ENCODE measurements at regions not wholly inside any gene's neighbourhood (a gene's known extent, or its start where the extent isn't known, plus 50 kb on each side); places are given as distances from the start of the nearest gene placed in this dataset.
"Not testable (repeated sequence)": the region's sequence is repeated elsewhere in the genome, so short reads cannot be mapped to it uniquely, and the experiment has no call there.

DNA sequence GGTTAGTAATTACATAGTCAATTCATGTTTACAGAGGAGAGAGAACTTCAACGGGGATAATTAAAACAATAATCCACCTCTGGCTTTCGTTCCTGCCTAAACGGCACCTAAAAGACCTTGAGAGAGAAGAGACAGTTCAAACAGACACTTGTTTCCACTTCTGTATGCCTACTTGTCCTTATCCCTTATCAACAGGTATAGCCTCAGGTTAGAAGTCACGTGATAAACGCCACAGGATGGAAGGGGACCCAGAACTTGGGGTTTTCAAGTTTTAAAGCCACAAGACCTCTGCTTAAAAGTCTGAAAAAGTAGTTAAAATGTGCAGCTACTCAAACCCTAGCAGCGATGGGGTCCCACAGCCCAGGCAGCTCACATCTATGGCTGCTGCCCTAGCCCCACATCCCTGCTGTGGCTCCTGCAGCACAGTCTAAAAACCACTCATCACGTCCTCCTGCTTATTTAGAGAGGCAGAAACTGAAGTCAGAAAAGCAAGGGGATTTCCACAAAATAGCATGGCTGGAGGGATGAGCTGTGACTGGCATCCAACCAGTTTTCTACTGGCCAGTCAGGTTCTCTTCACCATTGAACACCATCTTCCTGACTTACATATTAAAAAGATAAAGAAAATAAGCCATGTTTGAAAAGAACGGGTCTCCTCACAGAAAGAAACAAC lies 51.2 kb upstream of the SEC16B start:
- DNase-seq (ENCODE audit: low spot score in 2 of 2): no peak
- Mint-ChIP-seq H3K9me3 (peaks cover 15% of the 10 kb centered on the region), H3K4me1 (no peaks in the 10 kb centered on the region), H3K4me3 (no peak overlapping the region), H3K27ac (no peak overlapping the region), H3K36me3 (no peaks in the 10 kb centered on the region)
- ATAC-seq: no peak

DNA sequence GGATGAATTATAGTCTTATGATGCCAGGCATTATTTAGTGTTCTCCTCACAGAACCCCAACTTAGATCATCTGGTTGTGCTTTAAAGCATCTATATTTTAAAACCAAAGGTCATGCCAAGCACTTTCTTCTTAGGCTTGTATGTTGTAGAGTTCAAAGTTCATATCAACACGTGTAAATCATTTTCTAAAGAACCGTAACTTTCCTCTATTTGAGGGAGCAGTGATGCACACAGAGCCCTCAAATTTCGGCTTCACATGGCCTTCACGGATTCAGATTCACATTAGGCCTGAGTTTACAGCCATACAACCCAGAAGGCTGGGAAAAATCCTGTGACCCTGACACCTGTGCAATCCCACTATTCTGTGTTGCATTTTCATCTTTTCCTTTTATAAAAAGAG lies 52.1 kb upstream of the SEC16B start:
- Mint-ChIP-seq H3K9me3 (peaks cover 12% of the 10 kb centered on the region), H3K27ac (no peak overlapping the region), H3K4me1 (no peaks in the 10 kb centered on the region), H3K36me3 (no peaks in the 10 kb centered on the region), H3K4me3 (no peak overlapping the region)
- ATAC-seq: no peak
- DNase-seq (ENCODE audit: low spot score in 2 of 2): no peak

DNA sequence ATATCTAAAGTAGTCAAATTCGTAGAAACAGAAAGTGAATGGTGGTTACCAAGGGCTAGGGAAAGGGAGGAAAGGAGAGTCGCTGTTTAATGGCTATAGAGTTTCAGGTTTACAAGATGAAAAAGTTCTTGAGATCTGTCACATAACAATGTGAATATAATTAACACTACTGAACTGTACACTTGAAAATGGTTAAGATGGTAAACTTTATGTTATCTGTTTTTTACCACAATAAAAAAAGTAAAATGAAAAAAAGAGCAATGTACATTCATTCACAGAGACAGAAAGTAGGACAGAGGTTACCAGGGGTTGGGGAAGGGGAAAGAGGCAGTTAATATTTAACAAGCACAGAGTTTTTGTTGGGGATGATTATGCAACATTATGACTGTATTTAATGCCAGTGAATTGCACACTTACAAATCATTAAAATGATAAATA lies 53.3 kb upstream of the SEC16B start:
- ATAC-seq (no peak), DNase-seq (ENCODE audit: low spot score in 2 of 2) (no peak)
- Mint-ChIP-seq H3K9me3 (peaks cover 10% of the 10 kb centered on the region), H3K4me1 (no peaks in the 10 kb centered on the region), H3K4me3 (no peak overlapping the region), H3K36me3 (no peaks in the 10 kb centered on the region), H3K27ac (no peak overlapping the region)

GRCh38 chr1:178024504-178024903 lies 54.6 kb upstream of the SEC16B start:
- ATAC-seq (no peak), DNase-seq (ENCODE audit: low spot score in 2 of 2) (no peak)
- no peaks in the 10 kb centered on the region for H3K36me3 Mint-ChIP-seq
- no peak overlapping the region for H3K4me3 Mint-ChIP-seq
- peaks cover 10% of the 10 kb centered on the region for H3K9me3 Mint-ChIP-seq
- no peaks in the 10 kb centered on the region for H3K4me1 Mint-ChIP-seq
- no peak overlapping the region for H3K27ac Mint-ChIP-seq

- Mint-ChIP-seq H3K9me3 (peaks cover 14% of the 10 kb centered on the region), H3K4me1 (no peaks in the 10 kb centered on the region), H3K36me3 (no peaks in the 10 kb centered on the region), H3K4me3 (no peak overlapping the region), H3K27ac (no peak overlapping the region)
- ATAC-seq (no peak), DNase-seq (ENCODE audit: low spot score in 2 of 2) (no peak)
These were observed 55.9 kb upstream of the SEC16B start for GRCh38 chr1:178025613-178026356.

DNA sequence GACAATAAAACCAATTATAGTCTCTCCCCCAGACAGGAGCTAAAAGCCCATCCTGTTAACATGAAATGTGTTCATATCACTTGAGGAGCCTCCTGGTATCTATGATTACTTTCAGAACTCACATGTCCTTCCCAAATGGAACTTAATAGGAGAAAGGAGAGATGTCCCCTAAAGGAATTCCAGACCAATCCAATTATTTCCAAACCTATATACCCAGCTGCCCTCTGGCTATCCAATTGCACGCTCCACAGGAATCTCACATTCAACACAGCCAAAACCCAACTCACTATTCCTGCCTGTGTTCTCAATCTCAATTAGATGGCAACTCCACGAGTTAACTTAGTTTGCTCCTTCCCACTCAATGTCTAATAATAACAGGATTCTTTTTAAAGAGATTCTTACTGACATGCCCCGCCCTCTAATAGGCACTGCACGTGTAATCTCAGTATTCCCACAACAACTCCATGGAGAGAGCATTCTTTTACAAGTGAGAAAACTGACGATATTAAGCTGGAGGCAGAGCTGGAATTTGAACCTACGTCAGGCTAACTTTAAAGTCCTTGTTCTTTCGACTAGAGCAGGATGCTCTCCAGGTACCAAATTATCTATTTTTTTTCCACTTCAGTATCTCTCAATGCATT lies 59.1 kb upstream of the SEC16B start:
- ATAC-seq (no peak), DNase-seq (ENCODE audit: low spot score in 2 of 2) (no peak)
- Mint-ChIP-seq H3K4me1 (no peaks in the 10 kb centered on the region), H3K4me3 (no peak overlapping the region), H3K27ac (no peak overlapping the region), H3K9me3 (peaks cover 6% of the 10 kb centered on the region), H3K36me3 (no peaks in the 10 kb centered on the region)

- Mint-ChIP-seq H3K4me1 (no peaks in the 10 kb centered on the region), H3K4me3 (no peak overlapping the region), H3K9me3 (peaks cover 6% of the 10 kb centered on the region), H3K36me3 (no peaks in the 10 kb centered on the region), H3K27ac (no peak overlapping the region)
- no peak for DNase-seq (ENCODE audit: low spot score in 2 of 2)
- no peak for ATAC-seq
These were observed 60.6 kb upstream of the SEC16B start for GRCh38 chr1:178030467-178030866.

- ATAC-seq (no peak), DNase-seq (ENCODE audit: low spot score in 2 of 2) (peak in 1 of 2 donors; percentile 49)
- Mint-ChIP-seq H3K27ac (no peak overlapping the region), H3K4me1 (no peaks in the 10 kb centered on the region), H3K9me3 (peaks cover 6% of the 10 kb centered on the region), H3K4me3 (no peak overlapping the region), H3K36me3 (no peaks in the 10 kb centered on the region)
These were observed 62.0 kb upstream of the RASAL2 start for GRCh38 chr1:178031856-178032320.

DNA sequence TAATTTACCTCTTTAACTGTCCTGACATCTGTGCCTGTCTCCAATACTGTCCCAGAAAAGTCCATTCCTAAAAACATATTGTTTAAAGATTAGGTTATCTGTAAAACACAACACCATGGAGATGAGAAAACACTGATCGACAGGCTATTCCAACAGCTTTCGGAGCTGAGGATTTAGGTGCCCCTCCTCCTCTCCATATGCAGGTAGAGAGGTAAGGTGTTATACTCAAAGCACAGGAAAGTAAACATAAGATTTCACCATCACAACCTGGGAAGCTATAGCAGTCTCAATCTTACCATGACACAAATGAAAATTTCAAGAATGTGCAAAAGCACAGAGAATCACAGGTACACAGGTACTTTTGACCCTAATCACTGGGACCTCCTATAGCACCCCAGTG lies 60.9 kb upstream of the RASAL2 start:
- no peaks in the 10 kb centered on the region for H3K36me3 Mint-ChIP-seq
- no peak overlapping the region for H3K4me3 Mint-ChIP-seq
- H3K27ac Mint-ChIP-seq: no peak overlapping the region
- H3K4me1 Mint-ChIP-seq: no peaks in the 10 kb centered on the region
- ATAC-seq (no peak), DNase-seq (ENCODE audit: low spot score in 2 of 2) (no peak)
- H3K9me3 Mint-ChIP-seq: peaks cover 6% of the 10 kb centered on the region

- no peak overlapping the region for H3K27ac Mint-ChIP-seq
- no peak for DNase-seq (ENCODE audit: low spot score in 2 of 2)
- peaks cover 7% of the 10 kb centered on the region for H3K9me3 Mint-ChIP-seq
- H3K4me3 Mint-ChIP-seq: no peak overlapping the region
- H3K36me3 Mint-ChIP-seq: no peaks in the 10 kb centered on the region
- no peaks in the 10 kb centered on the region for H3K4me1 Mint-ChIP-seq
- ATAC-seq: no peak
These were observed 59.2 kb upstream of the RASAL2 start for GRCh38 chr1:178034676-178035075.

DNA sequence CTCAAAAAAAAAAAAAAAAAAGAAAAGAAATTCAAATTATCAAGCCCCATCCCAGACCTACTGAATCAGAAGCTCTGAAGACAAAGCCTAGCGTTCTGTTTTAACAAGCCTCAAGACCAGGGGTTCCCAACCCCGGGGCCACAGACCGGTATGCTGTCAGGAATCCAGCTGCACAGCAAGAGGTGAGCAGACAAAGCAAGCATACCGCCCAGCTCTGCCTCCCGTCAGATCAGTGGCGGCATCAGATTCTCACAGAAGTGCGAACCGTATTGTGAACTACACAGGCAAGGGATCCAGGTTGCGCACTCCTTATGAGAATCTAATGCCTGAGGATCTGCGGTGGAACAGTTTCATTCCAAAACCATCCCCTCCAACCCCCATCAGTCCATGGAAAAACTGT lies 57.8 kb upstream of the RASAL2 start:
- Mint-ChIP-seq H3K36me3 (no peaks in the 10 kb centered on the region), H3K9me3 (peaks cover 8% of the 10 kb centered on the region), H3K27ac (no peak overlapping the region), H3K4me3 (no peak overlapping the region), H3K4me1 (no peaks in the 10 kb centered on the region)
- no peak for ATAC-seq
- DNase-seq (ENCODE audit: low spot score in 2 of 2): no peak

DNA sequence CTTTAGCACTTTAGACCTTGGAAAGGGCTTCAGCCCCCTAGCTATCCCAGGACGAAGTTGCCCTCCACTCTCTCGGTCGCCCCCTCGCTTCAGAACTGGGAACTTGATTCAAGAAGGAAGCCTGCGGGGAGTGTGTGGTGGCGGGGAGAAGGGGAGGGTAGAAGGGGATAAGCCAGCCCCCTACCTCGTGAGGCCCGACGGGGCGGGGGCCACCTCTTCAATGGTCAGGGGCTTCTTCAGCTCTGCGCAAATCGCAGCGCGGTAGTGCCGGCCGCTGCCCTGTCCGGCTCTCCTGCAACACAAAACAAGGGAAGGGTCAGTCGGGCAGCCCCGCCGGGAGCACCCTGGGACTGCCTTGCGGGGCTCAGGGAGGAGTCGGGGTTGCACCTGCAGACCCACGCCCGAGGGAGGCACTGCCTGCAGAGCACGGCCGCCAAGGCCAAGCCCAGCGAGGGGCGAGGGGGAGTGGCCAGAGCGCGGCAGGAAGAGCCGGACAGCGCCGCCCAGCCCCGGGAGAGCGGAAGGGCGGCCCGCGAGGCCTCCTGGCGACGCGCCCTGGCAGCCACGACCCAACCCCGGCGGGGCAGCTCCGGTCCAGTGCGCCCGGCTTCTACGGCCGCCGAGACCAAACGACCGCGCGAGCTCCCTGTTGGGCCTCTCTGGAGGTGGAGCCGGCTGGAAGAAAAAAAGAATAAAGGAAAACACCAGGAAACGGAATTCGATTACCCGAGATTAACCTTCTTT lies 56.2 kb upstream of the RASAL2 start:
- Mint-ChIP-seq H3K9me3 (peaks cover 14% of the 10 kb centered on the region), H3K27ac (no peak overlapping the region), H3K4me3 (no peak overlapping the region), H3K36me3 (no peaks in the 10 kb centered on the region), H3K4me1 (no peaks in the 10 kb centered on the region)
- DNase-seq (ENCODE audit: low spot score in 2 of 2) (no peak), ATAC-seq (peak; percentile 40)

DNA sequence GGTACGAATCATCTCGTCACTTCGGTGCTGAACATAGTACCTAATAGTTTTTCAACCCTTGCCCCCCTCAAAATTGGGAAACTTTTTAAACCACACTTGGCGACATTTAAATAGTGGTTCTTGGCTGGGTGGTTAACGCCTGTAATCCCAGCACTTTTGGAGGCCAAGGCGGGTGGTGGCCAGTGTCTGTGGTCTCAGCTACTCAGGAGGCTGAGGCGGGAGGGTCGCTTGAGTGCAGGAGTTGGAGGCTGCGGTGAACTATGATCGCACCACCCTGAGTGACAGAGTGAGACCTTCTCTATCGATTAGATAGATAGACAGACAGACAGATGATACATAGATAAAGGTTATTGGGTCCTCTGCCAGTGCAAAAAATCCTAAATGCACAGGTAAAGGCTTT lies 55.5 kb upstream of the RASAL2 start:
- ATAC-seq: no peak
- DNase-seq (ENCODE audit: low spot score in 2 of 2): no peak
- H3K36me3 Mint-ChIP-seq: no peaks in the 10 kb centered on the region
- H3K27ac Mint-ChIP-seq: no peak overlapping the region
- no peak overlapping the region for H3K4me3 Mint-ChIP-seq
- no peaks in the 10 kb centered on the region for H3K4me1 Mint-ChIP-seq
- H3K9me3 Mint-ChIP-seq: peaks cover 14% of the 10 kb centered on the region

- H3K4me1 Mint-ChIP-seq: no peaks in the 10 kb centered on the region
- H3K9me3 Mint-ChIP-seq: peaks cover 14% of the 10 kb centered on the region
- DNase-seq (ENCODE audit: low spot score in 2 of 2): no peak
- H3K36me3 Mint-ChIP-seq: no peaks in the 10 kb centered on the region
- no peak overlapping the region for H3K27ac Mint-ChIP-seq
- no peak for ATAC-seq
- H3K4me3 Mint-ChIP-seq: no peak overlapping the region
These were observed 54.0 kb upstream of the RASAL2 start for GRCh38 chr1:178039891-178040290.

GRCh38 chr1:178043940-178044339 lies 50.0 kb upstream of the RASAL2 start:
- not testable (repeated sequence) for H3K4me3 Mint-ChIP-seq; ATAC-seq; H3K4me1 Mint-ChIP-seq; H3K27ac Mint-ChIP-seq; DNase-seq (ENCODE audit: low spot score in 2 of 2); H3K36me3 Mint-ChIP-seq
- peaks cover 14% of the 10 kb centered on the region for H3K9me3 Mint-ChIP-seq

All from stimulated activated effector memory CD8-positive, alpha-beta T cell treated with anti-CD3 and anti-CD28 coated beads, Interleukin-12 subunit alpha, Interleukin-12 subunit beta, amount 100 ng/mL, for 72 hours (primary cell).